Hematopoietic multipotent progenitor cell treated with erythropoietin and hydrocortisone succinate and interleukin-3 and kit ligand, for 6 days (in vitro differentiated cells): ENCODE measurements at regions not wholly inside any gene's neighbourhood (a gene's known extent, or its start where the extent isn't known, plus 50 kb on each side); places are given as distances from the start of the nearest gene placed in this dataset.
"Not testable (repeated sequence)": the region's sequence is repeated elsewhere in the genome, so short reads cannot be mapped to it uniquely, and the experiment has no call there.

Source experiments
- DNase-seq: peaks from one replicate; pipeline ENCODE4 v3.0.0-alpha.2; 2015

- no peak for DNase-seq
Measured at GRCh38 chr7:125357676-125358455, 428.2 kb upstream of the POT1 start.

GRCh38 chr7:125355899-125356298 lies 426.3 kb upstream of the POT1 start:
- peak; percentile 54 for DNase-seq

- no peak for DNase-seq
Measured at GRCh38 chr7:125347269-125347668, 417.6 kb upstream of the POT1 start.

- DNase-seq: no peak
Measured at GRCh38 chr7:125338110-125338509, 408.5 kb upstream of the POT1 start.

GRCh38 chr7:125336326-125336725 lies 406.7 kb upstream of the POT1 start:
- DNase-seq: no peak

GRCh38 chr7:125326666-125327255 lies 397.1 kb upstream of the POT1 start:
- DNase-seq: no peak

- DNase-seq: peak; percentile 36
Measured at GRCh38 chr7:125316466-125316865, 386.8 kb upstream of the POT1 start.

GRCh38 chr7:125299003-125299765 lies 369.6 kb upstream of the POT1 start:
- DNase-seq: no peak

- DNase-seq: no peak
Measured at GRCh38 chr7:125279961-125280360, 350.3 kb upstream of the POT1 start.

GRCh38 chr7:125278318-125278717 lies 348.7 kb upstream of the POT1 start:
- no peak for DNase-seq

GRCh38 chr7:125274742-125275141 lies 345.1 kb upstream of the POT1 start:
- DNase-seq: not testable (repeated sequence)

GRCh38 chr7:125264174-125264856 lies 334.7 kb upstream of the POT1 start:
- not testable (repeated sequence) for DNase-seq

- peak; percentile 13 for DNase-seq
Measured at GRCh38 chr7:125258876-125259417, 329.3 kb upstream of the POT1 start.

- DNase-seq: no peak
Measured at GRCh38 chr7:125257617-125258016, 328.0 kb upstream of the POT1 start.

GRCh38 chr7:125256446-125256845 lies 326.8 kb upstream of the POT1 start:
- DNase-seq: no peak

GRCh38 chr7:125255810-125256209 lies 326.2 kb upstream of the POT1 start:
- DNase-seq: no peak

- DNase-seq: no peak
Measured at GRCh38 chr7:125254566-125254965, 324.9 kb upstream of the POT1 start.

GRCh38 chr7:125253452-125254190 lies 324.0 kb upstream of the POT1 start:
- no peak for DNase-seq

GRCh38 chr7:125247514-125248098 lies 318.0 kb upstream of the POT1 start:
- no peak for DNase-seq

GRCh38 chr7:125246706-125247105 lies 317.1 kb upstream of the POT1 start:
- DNase-seq: no peak

GRCh38 chr7:125241548-125241947 lies 311.9 kb upstream of the POT1 start:
- no peak for DNase-seq

- DNase-seq: no peak
Measured at GRCh38 chr7:125222596-125222995, 293.0 kb upstream of the POT1 start.
